ENCODE measurements at regions not wholly inside any gene's neighbourhood (a gene's known extent, or its start where the extent isn't known, plus 50 kb on each side); places are given as distances from the start of the nearest gene placed in this dataset.

- ChIA-PET CTCF (no interaction called here), POLR2A (no interaction called here)
- H3K4me1 ChIP-seq (ENCODE audit: control insufficient read depth, insufficient read depth, low read length) = no peaks in the 10 kb centered on the region
Observed at GRCh38 chr11:33532720-33533385, 167.8 kb downstream of the C11orf91 start.

More at GRCh38 chr11:33532720-33533385, 167.8 kb downstream of the C11orf91 start:
- H3K4me3 ChIP-seq (ENCODE audit: low read depth, low read length) = no peak overlapping the region
- no peaks in the 10 kb centered on the region for H3K36me3 ChIP-seq (ENCODE audit: control insufficient read depth in 2 of 2, insufficient read depth in 1 of 2, low read length in 2 of 2)
- H3K27ac ChIP-seq (ENCODE audit: extremely low read depth, low read depth, low read length) = no peak overlapping the region
- TF ChIP-seq ZNF433 (tag by site-specific recombination; IDR thresholded peaks at IDR 0.05; ENCODE audit: low read depth) (no peak), KLF10 (tag by site-specific recombination; IDR thresholded peaks at IDR 0.05) (no peak), MZF1 (tag by site-specific recombination; IDR thresholded peaks at IDR 0.05; ENCODE audit: borderline replicate concordance) (no peak), ZNF571 (tag by site-specific recombination; IDR thresholded peaks at IDR 0.05) (no peak), SALL2 (tag by site-specific recombination; IDR thresholded peaks at IDR 0.05; ENCODE audit: borderline replicate concordance) (no peak), REST (tag by site-specific recombination; IDR thresholded peaks at IDR 0.05) (no peak), OVOL3 (tag by site-specific recombination; IDR thresholded peaks at IDR 0.05) (no peak), ZNF16 (tag by site-specific recombination; IDR thresholded peaks at IDR 0.05; ENCODE audit: low read depth) (no peak), ZNF449 (tag by site-specific recombination; IDR thresholded peaks at IDR 0.05) (no peak), ZNF529 (tag by site-specific recombination; IDR thresholded peaks at IDR 0.05; ENCODE audit: insufficient replicate concordance) (no peak), ZNF548 (tag by site-specific recombination; IDR thresholded peaks at IDR 0.05) (no peak), ZNF23 (tag by site-specific recombination; IDR thresholded peaks at IDR 0.05; ENCODE audit: borderline replicate concordance) (no peak), ZNF677 (tag by site-specific recombination; IDR thresholded peaks at IDR 0.05) (no peak), ZNF692 (tag by site-specific recombination; IDR thresholded peaks at IDR 0.05) (no peak), ZSCAN4 (tag by site-specific recombination; IDR thresholded peaks at IDR 0.05) (no peak), ZNF324 (tag by site-specific recombination; IDR thresholded peaks at IDR 0.05) (no peak), ZNF2 (tag by site-specific recombination; IDR thresholded peaks at IDR 0.05) (no peak), GLI4 (tag by site-specific recombination; IDR thresholded peaks at IDR 0.05) (no peak), WT1 (tag by site-specific recombination; IDR thresholded peaks at IDR 0.05) (no peak), ZNF513 (tag by site-specific recombination; IDR thresholded peaks at IDR 0.05) (no peak)
- no peaks in the 10 kb centered on the region for H3K9me3 ChIP-seq (ENCODE audit: control insufficient read depth, insufficient read depth, low read depth, low read length)

Measured in HEK293 (cell line).